ENCODE measurements at regions not wholly inside any gene's neighbourhood (a gene's known extent, or its start where the extent isn't known, plus 50 kb on each side); places are given as distances from the start of the nearest gene placed in this dataset.
"Not testable (repeated sequence)": the region's sequence is repeated elsewhere in the genome, so short reads cannot be mapped to it uniquely, and the experiment has no call there.

DNA sequence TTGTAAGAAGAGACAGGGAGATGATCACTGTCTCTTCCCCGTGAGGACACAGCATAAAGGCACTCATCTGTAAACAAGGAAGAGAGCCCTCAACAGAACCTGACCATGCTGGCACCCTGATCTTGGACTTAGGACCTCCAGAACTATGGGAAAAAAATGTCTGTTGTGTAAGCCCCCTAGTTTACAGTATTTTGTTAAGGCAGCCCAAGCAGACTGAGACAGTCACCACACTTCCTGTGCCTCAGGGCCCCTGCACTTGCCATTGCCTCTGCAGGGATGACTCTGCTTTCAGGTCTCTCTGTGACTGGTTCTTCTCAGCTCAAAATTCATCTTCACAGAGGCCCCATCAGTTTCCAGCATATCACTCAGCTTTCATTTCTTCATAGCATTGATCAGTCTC lies 372.1 kb downstream of the TLE1 start:
- DNase-seq (ENCODE audit: low spot score) (no peak), ATAC-seq (ENCODE audit: low FRiP score) (no peak)
- TF ChIP-seq CTCF (IDR thresholded peaks at IDR 0.05): no peak

- DNase-seq (ENCODE audit: low spot score): no peak
- ATAC-seq (ENCODE audit: low FRiP score): no peak
- TF ChIP-seq CTCF (IDR thresholded peaks at IDR 0.05): no peak
These were observed 374.9 kb downstream of the TLE1 start for GRCh38 chr9:81314490-81314889.

- no peak for TF ChIP-seq CTCF (IDR thresholded peaks at IDR 0.05)
- ATAC-seq (ENCODE audit: low FRiP score) (no peak), DNase-seq (ENCODE audit: low spot score) (no peak)
These were observed 375.5 kb downstream of the TLE1 start for GRCh38 chr9:81313877-81314276.

GRCh38 chr9:81312346-81312745 lies 377.0 kb downstream of the TLE1 start:
- no peak for TF ChIP-seq CTCF (IDR thresholded peaks at IDR 0.05)
- no peak for DNase-seq (ENCODE audit: low spot score)
- ATAC-seq (ENCODE audit: low FRiP score): no peak

DNA sequence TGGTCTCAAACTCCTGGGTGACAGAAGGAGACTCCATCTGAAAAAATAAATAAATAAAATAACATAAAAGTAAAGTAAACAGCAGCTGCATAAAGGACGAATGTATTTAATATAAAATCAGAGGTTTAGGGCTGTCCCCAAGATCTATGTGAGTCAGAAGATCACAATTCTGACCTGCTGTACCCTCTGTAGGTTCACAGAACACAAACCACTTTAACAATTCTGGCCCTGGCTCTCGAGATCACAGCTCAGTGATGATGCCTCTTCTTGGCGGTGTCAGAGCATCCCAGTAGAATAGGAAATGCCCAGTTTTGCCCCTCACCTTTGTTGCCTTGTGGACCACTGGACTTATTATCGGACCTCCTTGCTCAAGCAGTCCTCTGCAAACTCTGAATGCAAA lies 380.9 kb downstream of the TLE1 start:
- ATAC-seq (ENCODE audit: low FRiP score) (no peak), DNase-seq (ENCODE audit: low spot score) (no peak)
- no peak for TF ChIP-seq CTCF (IDR thresholded peaks at IDR 0.05)

GRCh38 chr9:81307791-81308190 lies 381.6 kb downstream of the TLE1 start:
- ATAC-seq (ENCODE audit: low FRiP score): not testable (repeated sequence)

GRCh38 chr9:81305561-81306182 lies 383.7 kb downstream of the TLE1 start:
- no peak for TF ChIP-seq CTCF (IDR thresholded peaks at IDR 0.05)
- DNase-seq (ENCODE audit: low spot score) (no peak), ATAC-seq (ENCODE audit: low FRiP score) (no peak)

More at GRCh38 chr9:81307791-81308190, 381.6 kb downstream of the TLE1 start:
- DNase-seq (ENCODE audit: low spot score): not testable (repeated sequence)
